ENCODE measurements at regions not wholly inside any gene's neighbourhood (a gene's known extent, or its start where the extent isn't known, plus 50 kb on each side); places are given as distances from the start of the nearest gene placed in this dataset.

DNA sequence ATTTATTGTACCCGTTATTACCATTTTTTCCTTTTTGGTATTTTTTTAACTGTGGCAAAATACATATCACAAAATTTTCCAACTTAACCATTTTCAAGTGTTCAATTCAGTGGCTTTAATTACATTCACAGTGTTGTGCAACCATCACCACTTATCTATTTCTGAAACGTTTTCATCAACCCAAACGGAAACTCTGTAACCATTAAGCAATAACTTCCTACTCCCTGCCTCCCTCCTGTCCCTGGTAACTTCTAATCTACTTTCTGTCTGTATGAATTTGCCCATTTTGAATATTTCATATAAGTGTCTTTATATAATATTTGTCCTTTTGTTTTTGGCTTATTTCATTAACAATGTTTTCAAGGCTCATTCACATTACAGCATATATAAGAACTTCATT, 57.4 kb upstream of the MSN start:
- DNase-seq (ENCODE audit: low read depth, low spot score) (no peak), ATAC-seq (no peak)
- no peak overlapping the region for H3K4me2 ChIP-seq (ENCODE audit: low read length)
- H4K20me1 ChIP-seq (ENCODE audit: insufficient read depth) = no peaks in the 10 kb centered on the region
- ChIA-PET POLR2A (no interaction called here), CTCF (no interaction called here), RAD21 (ENCODE audit: low non-redundant PET in 1 of 2, low total read pairs in 2 of 2, uncharacterized antibody in 2 of 2, unreplicated experiment in 2 of 2) (no interaction called here)
- BruUV-seq (replicated peaks) = no TSS peak
- no peaks in the 10 kb centered on the region for H3K4me1 ChIP-seq (ENCODE audit: control insufficient read depth in 1 of 2, insufficient read depth in 2 of 2, low read length in 2 of 2)
- H3K27ac ChIP-seq (ENCODE audit: low read depth, low read length) = no peak overlapping the region
- H3K9me3 ChIP-seq (ENCODE audit: control insufficient read depth in 1 of 2, insufficient read depth in 1 of 2, low read depth in 1 of 2, low read length in 2 of 2) = no peaks in the 10 kb centered on the region
- intact Hi-C loops (cut with micrococcal nuclease) = no loop called here
- H3K9ac ChIP-seq (ENCODE audit: low read length) = no peak overlapping the region
- H3K4me3 ChIP-seq (replicated peaks in 1 of 2; ENCODE audit: low read depth in 1 of 2, low read length in 2 of 2) = no peak overlapping the region
- H3K9me2 ChIP-seq (ENCODE audit: insufficient read depth) = no peaks in the 10 kb centered on the region
- H3K79me2 ChIP-seq (ENCODE audit: insufficient read depth, low read length) = no peaks in the 10 kb centered on the region
- TF ChIP-seq EZH2phosphoT487 (IDR thresholded peaks at IDR 0.05; ENCODE audit: borderline replicate concordance) = no peak
- no peak for TF ChIP-seq SRF (IDR thresholded peaks at IDR 0.05; ENCODE audit: low read depth)
- H3K36me3 ChIP-seq (ENCODE audit: control insufficient read depth in 1 of 2, insufficient read depth in 2 of 2, low read length in 2 of 2) = no peaks in the 10 kb centered on the region
- H3K27me3 ChIP-seq (ENCODE audit: insufficient read depth, low read length) = no peaks in the 10 kb centered on the region
- no peak overlapping the region for H2AFZ ChIP-seq (ENCODE audit: low read depth, low read length, poor library complexity, severe bottlenecking)

DNA sequence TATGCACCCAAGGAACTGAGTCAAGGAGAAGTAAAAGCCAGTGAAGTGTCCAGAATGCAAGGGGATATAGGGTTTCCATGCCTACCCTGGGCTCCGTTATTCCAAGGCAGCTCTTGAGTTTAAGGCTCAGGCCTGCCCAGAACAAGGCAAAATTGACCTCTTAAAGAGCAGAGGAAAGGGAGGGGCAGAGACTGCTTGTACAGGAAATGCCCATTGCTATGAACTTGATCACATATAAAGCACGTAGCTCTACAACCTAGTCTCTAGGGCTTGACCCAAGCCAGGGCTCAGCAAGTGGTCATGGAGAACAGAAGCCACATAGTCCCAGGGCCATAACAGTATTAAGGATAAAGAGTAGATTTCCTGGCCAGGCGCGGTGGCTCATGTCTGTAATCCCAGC, 58.2 kb upstream of the MSN start:
- DNase-seq (ENCODE audit: low read depth, low spot score) (no peak), ATAC-seq (no peak)
- no peak overlapping the region for H3K4me3 ChIP-seq (replicated peaks in 1 of 2; ENCODE audit: low read depth in 1 of 2, low read length in 2 of 2)
- H3K27me3 ChIP-seq (ENCODE audit: insufficient read depth, low read length) = no peaks in the 10 kb centered on the region
- BruUV-seq (replicated peaks) = no TSS peak
- H3K79me2 ChIP-seq (ENCODE audit: insufficient read depth, low read length) = no peaks in the 10 kb centered on the region
- POLR2A ChIA-PET = no interaction called here
- no peak overlapping the region for H3K27ac ChIP-seq (ENCODE audit: low read depth, low read length)
- intact Hi-C loops (cut with micrococcal nuclease) = no loop called here
- no peaks in the 10 kb centered on the region for H3K4me1 ChIP-seq (ENCODE audit: control insufficient read depth in 1 of 2, insufficient read depth in 2 of 2, low read length in 2 of 2)
- TF ChIP-seq YY1 (IDR thresholded peaks at IDR 0.05; ENCODE audit: extremely low read depth, insufficient replicate concordance, low read depth, low read length) (no peak), SP1 (IDR thresholded peaks at IDR 0.05; ENCODE audit: low read depth) (no peak), ZNF274 (IDR thresholded peaks at IDR 0.05; ENCODE audit: low read depth, low read length) (no peak), TCF7L2 (IDR thresholded peaks at IDR 0.05; ENCODE audit: borderline replicate concordance, extremely low read depth, insufficient read depth, insufficient read length) (no peak), CBX3 (IDR thresholded peaks at IDR 0.05; ENCODE audit: low read depth) (no peak), REST (IDR thresholded peaks at IDR 0.05; ENCODE audit: low read depth) (no peak), CEBPB (IDR thresholded peaks at IDR 0.05; ENCODE audit: low read depth) (no peak), ELF1 (IDR thresholded peaks at IDR 0.05; ENCODE audit: borderline replicate concordance, low read depth) (no peak), RAD21 (IDR thresholded peaks at IDR 0.05; ENCODE audit: low read depth) (no peak), EZH2 (IDR thresholded peaks at IDR 0.05) (no peak), POLR2AphosphoS5 (IDR thresholded peaks at IDR 0.05; ENCODE audit: low read depth, low read length) (no peak), JUND (IDR thresholded peaks at IDR 0.05) (no peak), FOSL1 (IDR thresholded peaks at IDR 0.05; ENCODE audit: low read depth) (no peak), CTCF (IDR thresholded peaks at IDR 0.05 in 2 of 3, conservative IDR thresholded peaks at IDR 0.05 in 1 of 3; ENCODE audit: borderline replicate concordance in 1 of 3, insufficient read depth in 1 of 3, low read depth in 2 of 3, low read length in 2 of 3) (no peak), EZH2phosphoT487 (IDR thresholded peaks at IDR 0.05; ENCODE audit: borderline replicate concordance) (no peak), EGR1 (IDR thresholded peaks at IDR 0.05; ENCODE audit: low read depth) (no peak)
- TF ChIP-seq, protein P1, sequence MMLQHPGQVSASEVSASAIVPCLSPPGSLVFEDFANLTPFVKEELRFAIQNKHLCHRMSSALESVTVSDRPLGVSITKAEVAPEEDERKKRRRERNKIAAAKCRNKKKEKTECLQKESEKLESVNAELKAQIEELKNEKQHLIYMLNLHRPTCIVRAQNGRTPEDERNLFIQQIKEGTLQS (IDR thresholded peaks at IDR 0.05) = no peak
- RAD21 ChIA-PET (ENCODE audit: low non-redundant PET in 1 of 2, low total read pairs in 2 of 2, uncharacterized antibody in 2 of 2, unreplicated experiment in 2 of 2) = no interaction called here
- no peak overlapping the region for H3K4me2 ChIP-seq (ENCODE audit: low read length)
- no peak overlapping the region for H2AFZ ChIP-seq (ENCODE audit: low read depth, low read length, poor library complexity, severe bottlenecking)
- H4K20me1 ChIP-seq (ENCODE audit: insufficient read depth) = no peaks in the 10 kb centered on the region
- CTCF ChIA-PET = no interaction called here
- no peaks in the 10 kb centered on the region for H3K36me3 ChIP-seq (ENCODE audit: control insufficient read depth in 1 of 2, insufficient read depth in 2 of 2, low read length in 2 of 2)
- no peaks in the 10 kb centered on the region for H3K9me2 ChIP-seq (ENCODE audit: insufficient read depth)
- no peak overlapping the region for H3K9ac ChIP-seq (ENCODE audit: low read length)
- H3K9me3 ChIP-seq (ENCODE audit: control insufficient read depth in 1 of 2, insufficient read depth in 1 of 2, low read depth in 1 of 2, low read length in 2 of 2) = no peaks in the 10 kb centered on the region
